Mucosa of rectum (tissue), 2 donors: ENCODE measurements at regions not wholly inside any gene's neighbourhood (a gene's known extent, or its start where the extent isn't known, plus 50 kb on each side); places are given as distances from the start of the nearest gene placed in this dataset.
A peak's percentile ranks its signal among the peaks of the same experiment; 100 is the strongest.

Experiments
- H3K27ac ChIP-seq, 2 donors: one replicate each; pipeline ENCODE4 v1.7.0; 2013; ENCODE audit warnings: inconsistent platforms in 2 of 2, low read depth in 2 of 2, low read length in 2 of 2
- H3K27me3 ChIP-seq, 2 donors: one replicate each; pipeline ENCODE4 v1.7.0; 2013; ENCODE audit warnings: low read length in 2 of 2; ENCODE audit not compliant: control insufficient read depth in 2 of 2, insufficient read depth in 2 of 2
- H3K36me3 ChIP-seq, 2 donors: one replicate each; pipeline ENCODE4 v1.7.0; 2013; ENCODE audit warnings: low read length in 2 of 2; ENCODE audit not compliant: control insufficient read depth in 2 of 2, insufficient read depth in 2 of 2
- H3K4me1 ChIP-seq, 2 donors: one replicate each; pipeline ENCODE4 v1.7.0; 2013; ENCODE audit warnings: low read length in 2 of 2, mild to moderate bottlenecking in 1 of 2; ENCODE audit not compliant: control insufficient read depth in 2 of 2, insufficient read depth in 2 of 2
- H3K4me3 ChIP-seq, 2 donors: one replicate each; pipeline ENCODE4 v1.7.0; 2013; ENCODE audit warnings: low read length in 2 of 2
- H3K9ac ChIP-seq, 2 donors: one replicate each; pipeline ENCODE4 v1.7.0; 2013; ENCODE audit warnings: low read length in 2 of 2, low read depth in 1 of 2, mild to moderate bottlenecking in 1 of 2
- H3K9me3 ChIP-seq, 2 donors: one replicate each; pipeline ENCODE4 v1.7.0; 2013; ENCODE audit warnings: low read length in 2 of 2; ENCODE audit not compliant: control insufficient read depth in 2 of 2
- donor health status: healthy.
- donor health status: Normal muscosa, but diverticular disease.

GRCh38 chr5:56328753-56329560 lies 95.8 kb upstream of the ANKRD55 start:
- no peaks in the 10 kb centered on the region for H3K36me3 ChIP-seq
- H3K9ac ChIP-seq, result no peak overlapping the region
- no peak overlapping the region for H3K4me3 ChIP-seq
- no peaks in the 10 kb centered on the region for H3K4me1 ChIP-seq
- no peaks in the 10 kb centered on the region for H3K9me3 ChIP-seq
- H3K27me3 ChIP-seq, result peaks cover 0 to 2% of the 10 kb centered on the region in 2 donors
- no peak overlapping the region for H3K27ac ChIP-seq

- H3K27me3 ChIP-seq, result peaks cover 0 to 2% of the 10 kb centered on the region in 2 donors
- H3K27ac ChIP-seq, result no peak overlapping the region
- no peaks in the 10 kb centered on the region for H3K36me3 ChIP-seq
- H3K9ac ChIP-seq, result no peak overlapping the region
- H3K9me3 ChIP-seq, result no peaks in the 10 kb centered on the region
- H3K4me1 ChIP-seq, result no peaks in the 10 kb centered on the region
- no peak overlapping the region for H3K4me3 ChIP-seq
Measured at GRCh38 chr5:56327809-56328208, 94.7 kb upstream of the ANKRD55 start.

DNA sequence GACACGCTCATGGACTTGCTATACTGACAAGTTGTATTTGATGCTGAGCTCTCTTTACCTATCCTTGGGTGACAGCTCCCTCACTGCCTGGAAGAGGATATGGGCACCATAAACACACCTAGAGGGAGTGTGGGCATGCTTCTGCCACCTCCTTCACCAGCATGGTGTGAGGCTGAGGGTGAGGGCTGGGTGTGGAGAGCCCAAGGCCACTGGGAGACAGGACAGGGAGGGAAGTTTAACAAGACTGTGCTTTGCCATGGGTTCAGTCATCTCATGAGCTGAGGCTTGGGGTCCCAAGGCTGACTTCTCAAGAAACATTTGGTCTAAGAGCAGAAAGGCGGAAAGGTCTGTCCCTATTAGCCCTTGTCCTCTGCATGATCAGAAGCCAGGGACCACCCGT lies 93.6 kb upstream of the ANKRD55 start:
- Histone ChIP-seq H3K27ac (no peak overlapping the region), H3K9me3 (no peaks in the 10 kb centered on the region), H3K36me3 (no peaks in the 10 kb centered on the region), H3K9ac (no peak overlapping the region), H3K4me1 (no peaks in the 10 kb centered on the region), H3K4me3 (no peak overlapping the region), H3K27me3 (no peaks in the 10 kb centered on the region)

GRCh38 chr5:56326116-56326515 lies 93.0 kb upstream of the ANKRD55 start:
- no peaks in the 10 kb centered on the region for H3K9me3 ChIP-seq
- H3K4me1 ChIP-seq, result no peaks in the 10 kb centered on the region
- H3K9ac ChIP-seq, result no peak overlapping the region
- no peak overlapping the region for H3K4me3 ChIP-seq
- no peaks in the 10 kb centered on the region for H3K36me3 ChIP-seq
- no peak overlapping the region for H3K27ac ChIP-seq
- no peaks in the 10 kb centered on the region for H3K27me3 ChIP-seq

DNA sequence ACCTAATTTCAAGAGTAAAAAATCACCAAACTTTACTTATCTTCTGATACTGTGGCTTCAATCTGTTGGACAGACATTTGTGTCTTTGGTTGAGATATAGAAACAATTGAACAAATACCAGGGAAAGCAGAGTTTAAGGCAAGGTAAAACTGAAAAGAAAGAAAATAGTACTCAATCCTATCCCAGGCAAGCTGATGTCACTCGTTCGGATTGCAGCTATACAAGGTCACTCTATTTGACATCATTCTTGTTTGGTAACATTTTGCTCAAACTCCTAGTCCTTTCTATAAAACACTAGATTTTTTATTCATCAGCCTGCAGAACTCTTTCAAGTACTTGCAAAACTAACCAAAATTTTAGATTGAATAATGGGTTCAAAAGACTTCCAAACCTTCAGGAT lies 91.9 kb upstream of the ANKRD55 start:
- Histone ChIP-seq H3K4me1 (no peaks in the 10 kb centered on the region), H3K9ac (no peak overlapping the region), H3K4me3 (no peak overlapping the region), H3K9me3 (no peaks in the 10 kb centered on the region), H3K36me3 (no peaks in the 10 kb centered on the region), H3K27ac (no peak overlapping the region), H3K27me3 (no peaks in the 10 kb centered on the region)

GRCh38 chr5:56323505-56323904 lies 90.4 kb upstream of the ANKRD55 start:
- H3K36me3 ChIP-seq, result no peaks in the 10 kb centered on the region

GRCh38 chr5:56322592-56322991 lies 89.5 kb upstream of the ANKRD55 start:
- H3K4me1 ChIP-seq, result peaks cover 2% of the 10 kb centered on the region in 2 donors
- no peaks in the 10 kb centered on the region for H3K27me3 ChIP-seq
- H3K4me3 ChIP-seq, result no peak overlapping the region
- H3K9me3 ChIP-seq, result no peaks in the 10 kb centered on the region
- H3K36me3 ChIP-seq, result no peaks in the 10 kb centered on the region
- no peak overlapping the region for H3K27ac ChIP-seq
- no peak overlapping the region for H3K9ac ChIP-seq

More at GRCh38 chr5:56323505-56323904, 90.4 kb upstream of the ANKRD55 start:
- H3K9ac ChIP-seq, result no peak overlapping the region
- H3K27ac ChIP-seq, result no peak overlapping the region
- peaks cover 2% of the 10 kb centered on the region in 2 donors for H3K4me1 ChIP-seq
- H3K4me3 ChIP-seq, result no peak overlapping the region
- no peaks in the 10 kb centered on the region for H3K27me3 ChIP-seq
- no peaks in the 10 kb centered on the region for H3K9me3 ChIP-seq

GRCh38 chr5:56321236-56321881 lies 88.2 kb upstream of the ANKRD55 start:
- Histone ChIP-seq H3K4me1 (peaks cover 2% of the 10 kb centered on the region in 2 donors), H3K9ac (no peak overlapping the region), H3K36me3 (no peaks in the 10 kb centered on the region), H3K4me3 (no peak overlapping the region), H3K27ac (no peak overlapping the region), H3K27me3 (no peaks in the 10 kb centered on the region), H3K9me3 (no peaks in the 10 kb centered on the region)

DNA sequence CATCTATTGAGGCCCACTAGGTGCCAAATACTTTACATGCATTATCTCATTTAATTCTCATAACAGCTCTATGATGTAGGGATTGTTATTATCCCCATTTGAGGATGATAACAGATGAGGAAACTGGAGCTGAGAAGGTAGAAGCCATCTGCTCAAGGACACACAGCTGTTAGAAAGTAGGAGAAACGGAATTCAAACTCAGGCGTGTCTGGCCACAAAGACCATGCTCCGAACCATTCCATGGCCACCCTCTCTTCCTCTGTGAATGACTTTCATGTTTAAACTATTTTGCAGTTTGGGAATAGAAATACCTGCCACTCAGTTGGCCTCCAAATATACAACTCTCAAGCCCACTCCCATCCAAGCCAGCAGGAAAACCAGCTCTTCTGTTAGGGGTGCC lies 87.6 kb upstream of the ANKRD55 start:
- Histone ChIP-seq H3K36me3 (no peaks in the 10 kb centered on the region), H3K9ac (no peak overlapping the region), H3K27me3 (no peaks in the 10 kb centered on the region), H3K9me3 (no peaks in the 10 kb centered on the region), H3K4me1 (peaks cover 2% of the 10 kb centered on the region in 2 donors), H3K4me3 (no peak overlapping the region), H3K27ac (no peak overlapping the region)

DNA sequence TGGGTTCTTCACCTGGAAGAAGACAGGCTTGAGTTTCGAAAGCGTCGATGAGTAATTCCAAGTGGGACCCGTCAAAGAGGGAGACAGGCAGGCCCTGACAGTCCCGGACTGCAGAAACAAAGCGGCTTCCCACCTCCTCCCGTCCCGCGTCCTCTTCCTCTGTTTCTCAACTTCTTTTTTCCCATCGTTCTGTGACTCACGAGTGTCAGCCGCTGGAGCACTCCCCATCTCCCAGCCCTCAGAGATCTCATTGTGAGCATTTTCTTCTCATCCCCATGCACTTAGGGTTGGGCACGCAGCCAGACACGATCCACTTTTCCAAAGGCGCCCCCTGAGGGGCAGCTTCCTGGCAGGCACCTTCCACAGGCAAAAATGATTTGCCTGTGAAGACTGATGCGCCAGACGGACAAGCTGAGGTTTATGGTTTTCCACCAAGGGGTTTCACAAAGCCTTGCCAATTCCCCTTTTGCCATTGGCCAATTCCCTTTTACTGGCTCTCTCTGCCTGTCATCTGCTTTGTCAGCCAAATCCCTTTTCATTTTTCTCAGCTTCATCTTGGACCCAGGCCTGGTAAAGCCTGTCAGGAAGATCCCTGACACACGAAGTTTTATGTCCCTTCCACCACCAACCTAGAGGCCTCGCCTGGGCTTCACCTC lies 86.5 kb upstream of the ANKRD55 start:
- H3K4me1 ChIP-seq, result peaks cover 2% of the 10 kb centered on the region in 2 donors
- no peak overlapping the region for H3K9ac ChIP-seq
- no peaks in the 10 kb centered on the region for H3K27me3 ChIP-seq
- H3K27ac ChIP-seq, result peak overlapping the region; percentile 3 to 45
- H3K9me3 ChIP-seq, result no peaks in the 10 kb centered on the region
- H3K36me3 ChIP-seq, result no peaks in the 10 kb centered on the region
- H3K4me3 ChIP-seq, result peak overlapping the region in 1 of 2 donors; percentile 14
